ENCODE measurements at regions not wholly inside any gene's neighbourhood (a gene's known extent, or its start where the extent isn't known, plus 50 kb on each side); places are given as distances from the start of the nearest gene placed in this dataset.

DNA sequence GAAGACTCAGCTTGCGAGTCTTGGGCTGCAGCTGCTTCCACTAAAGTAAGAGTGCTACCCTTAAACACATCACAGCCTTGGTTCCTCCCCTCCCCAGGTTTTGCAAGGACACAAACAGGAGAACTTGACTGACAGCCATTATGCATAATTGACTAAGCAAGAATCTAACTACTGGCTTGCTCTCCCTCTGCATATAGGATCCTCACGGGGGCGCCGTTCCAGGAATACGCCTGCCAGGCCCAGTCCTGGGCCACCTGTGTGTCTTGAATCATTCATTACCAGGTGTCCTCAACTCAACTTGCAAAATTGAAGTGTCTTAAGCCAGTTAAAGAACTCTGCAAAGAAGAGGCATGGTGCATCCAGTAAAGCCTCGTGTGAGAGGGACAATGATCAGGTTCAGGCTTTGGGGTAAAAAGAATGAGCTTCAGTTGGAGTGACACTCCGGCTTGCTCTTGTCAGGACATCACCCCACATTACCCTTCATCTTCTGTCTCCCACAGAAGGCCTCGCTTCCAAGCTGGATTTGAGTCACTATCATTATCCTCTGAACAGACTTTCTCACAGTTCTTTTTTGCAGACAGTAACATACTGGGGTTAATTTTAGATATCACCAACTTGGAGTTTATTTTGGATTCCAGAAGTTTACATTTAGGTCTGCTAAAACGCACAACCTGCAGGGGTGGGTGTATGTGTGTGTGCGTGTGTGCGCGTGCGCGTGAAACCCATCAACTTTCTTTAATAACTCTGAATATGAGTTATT lies 273.5 kb upstream of the HS3ST1 start:
- intact Hi-C loops (cut with DNase I), result no loop called here
- Histone ChIP-seq H3K4me1 (no peaks in the 10 kb centered on the region), H3K9me3 (no peaks in the 10 kb centered on the region), H3K27ac (no peak overlapping the region), H3K4me3 (no peak overlapping the region), H3K36me3 (no peaks in the 10 kb centered on the region), H3K27me3 (no peaks in the 10 kb centered on the region)
- DNase-seq (peak in 1 of 6 donors; percentile 39), FAIRE-seq (no peak), ATAC-seq (no peak)
- 74 to 81% methylated on average over 14 of the region's 14 CpGs for WGBS, 2 donors
- TF ChIP-seq, protein P1, sequence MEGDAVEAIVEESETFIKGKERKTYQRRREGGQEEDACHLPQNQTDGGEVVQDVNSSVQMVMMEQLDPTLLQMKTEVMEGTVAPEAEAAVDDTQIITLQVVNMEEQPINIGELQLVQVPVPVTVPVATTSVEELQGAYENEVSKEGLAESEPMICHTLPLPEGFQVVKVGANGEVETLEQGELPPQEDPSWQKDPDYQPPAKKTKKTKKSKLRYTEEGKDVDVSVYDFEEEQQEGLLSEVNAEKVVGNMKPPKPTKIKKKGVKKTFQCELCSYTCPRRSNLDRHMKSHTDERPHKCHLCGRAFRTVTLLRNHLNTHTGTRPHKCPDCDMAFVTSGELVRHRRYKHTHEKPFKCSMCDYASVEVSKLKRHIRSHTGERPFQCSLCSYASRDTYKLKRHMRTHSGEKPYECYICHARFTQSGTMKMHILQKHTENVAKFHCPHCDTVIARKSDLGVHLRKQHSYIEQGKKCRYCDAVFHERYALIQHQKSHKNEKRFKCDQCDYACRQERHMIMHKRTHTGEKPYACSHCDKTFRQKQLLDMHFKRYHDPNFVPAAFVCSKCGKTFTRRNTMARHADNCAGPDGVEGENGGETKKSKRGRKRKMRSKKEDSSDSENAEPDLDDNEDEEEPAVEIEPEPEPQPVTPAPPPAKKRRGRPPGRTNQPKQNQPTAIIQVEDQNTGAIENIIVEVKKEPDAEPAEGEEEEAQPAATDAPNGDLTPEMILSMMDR (IDR thresholded peaks at IDR 0.05), result no peak

DNA sequence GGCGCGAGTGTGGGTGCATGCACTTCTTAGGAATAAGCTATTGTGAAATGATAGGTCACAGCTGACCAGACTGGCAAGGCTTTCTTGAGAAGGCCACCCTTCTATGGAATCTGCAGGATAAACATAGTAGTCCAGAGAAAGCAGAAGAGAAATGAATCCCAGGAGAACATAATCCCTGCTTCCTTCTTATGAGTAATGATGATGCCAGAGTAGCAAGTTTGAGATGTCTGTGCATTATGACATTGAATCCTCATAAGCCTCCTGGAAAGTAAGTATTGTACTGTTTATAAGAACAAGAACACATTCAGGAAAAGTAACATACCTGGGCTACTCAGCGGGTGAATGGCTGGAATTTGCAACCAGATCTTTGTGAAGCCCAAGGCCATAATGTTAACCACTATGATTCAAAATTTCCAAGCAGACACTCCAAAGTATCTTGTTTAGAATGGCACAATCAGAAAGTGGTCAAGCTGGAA lies 272.1 kb upstream of the HS3ST1 start:
- no peaks in the 10 kb centered on the region for H3K9me3 ChIP-seq
- H3K27ac ChIP-seq, result no peak overlapping the region
- H3K36me3 ChIP-seq, result no peaks in the 10 kb centered on the region
- TF ChIP-seq, protein P1 (IDR thresholded peaks at IDR 0.05), result no peak
- no peak overlapping the region for H3K4me3 ChIP-seq
- H3K27me3 ChIP-seq, result no peaks in the 10 kb centered on the region
- H3K4me1 ChIP-seq, result no peaks in the 10 kb centered on the region
- no peak for FAIRE-seq
- 88 to 92% methylated on average over 3 of the region's 3 CpGs for WGBS, 2 donors
- no peak for DNase-seq
- intact Hi-C loops (cut with DNase I), result no loop called here
- no peak for ATAC-seq

GRCh38 chr4:11698846-11699590 lies 270.3 kb upstream of the HS3ST1 start:
- no peaks in the 10 kb centered on the region for H3K9me3 ChIP-seq
- no peaks in the 10 kb centered on the region for H3K36me3 ChIP-seq
- TF ChIP-seq, protein P1 (IDR thresholded peaks at IDR 0.05), result no peak
- ATAC-seq (no peak), DNase-seq (no peak), FAIRE-seq (no peak)
- no peaks in the 10 kb centered on the region for H3K4me1 ChIP-seq
- H3K4me3 ChIP-seq, result no peak overlapping the region
- WGBS, 2 donors, result 38 to 44% methylated on average over 5 of the region's 5 CpGs
- H3K27ac ChIP-seq, result no peak overlapping the region
- H3K27me3 ChIP-seq, result no peaks in the 10 kb centered on the region
- intact Hi-C loops (cut with DNase I), result no loop called here

- Histone ChIP-seq H3K9me3 (no peaks in the 10 kb centered on the region), H3K36me3 (no peaks in the 10 kb centered on the region), H3K27me3 (no peaks in the 10 kb centered on the region), H3K4me3 (no peak overlapping the region), H3K27ac (no peak overlapping the region), H3K4me1 (no peaks in the 10 kb centered on the region)
- intact Hi-C loops (cut with DNase I), result no loop called here
- no peak for ATAC-seq
- FAIRE-seq, result no peak
- WGBS, 2 donors, result 23 to 30% methylated on average over 2 of the region's 2 CpGs
- TF ChIP-seq, protein P1 (IDR thresholded peaks at IDR 0.05), result no peak
- no peak for DNase-seq
Observed at GRCh38 chr4:11698033-11698432, 269.3 kb upstream of the HS3ST1 start.

- intact Hi-C loops (cut with DNase I), result no loop called here
- no peak for ATAC-seq
- H3K4me1 ChIP-seq, result no peaks in the 10 kb centered on the region
- H3K9me3 ChIP-seq, result no peaks in the 10 kb centered on the region
- H3K36me3 ChIP-seq, result no peaks in the 10 kb centered on the region
- 15 to 23% methylated on average over 2 of the region's 2 CpGs for WGBS, 2 donors
- H3K27me3 ChIP-seq, result no peaks in the 10 kb centered on the region
- no peak for FAIRE-seq
- no peak for DNase-seq
- H3K27ac ChIP-seq, result no peak overlapping the region
- no peak overlapping the region for H3K4me3 ChIP-seq
- TF ChIP-seq, protein P1 (IDR thresholded peaks at IDR 0.05), result no peak
Observed at GRCh38 chr4:11693693-11694092, 265.0 kb upstream of the HS3ST1 start.

Measured in pancreas (tissue), 10 donors.